Body of pancreas (tissue), 4 donors: ENCODE measurements at regions not wholly inside any gene's neighbourhood (a gene's known extent, or its start where the extent isn't known, plus 50 kb on each side); places are given as distances from the start of the nearest gene placed in this dataset.

Experiments used
- POLR2A ChIP-seq, 3 donors: fragments of 450-650 bp; IDR thresholded peaks; one replicate each; pipeline ENCODE4 v1.6.1; 2016; ENCODE audit warnings: antibody characterized with exemption in 3 of 3, mild to moderate bottlenecking in 2 of 3
- TF ChIP-seq, protein P1 (sequence below), 7 experiments: fragments of 450-650 bp in 4 of 7; fragments of 200-600 bp in 3 of 7; sonication (generic) in 3 of 7; IDR thresholded peaks; one replicate each; pipeline ENCODE4 v1.5.1; 2016 to 2019; ENCODE audit warnings: antibody characterized with exemption in 7 of 7

GRCh38 chr5:107321906-107322305 is 348.8 kb downstream of the EFNA5 start:
- TF ChIP-seq POLR2A (IDR thresholded peaks at IDR 0.05) = no peak
- TF ChIP-seq, protein P1, sequence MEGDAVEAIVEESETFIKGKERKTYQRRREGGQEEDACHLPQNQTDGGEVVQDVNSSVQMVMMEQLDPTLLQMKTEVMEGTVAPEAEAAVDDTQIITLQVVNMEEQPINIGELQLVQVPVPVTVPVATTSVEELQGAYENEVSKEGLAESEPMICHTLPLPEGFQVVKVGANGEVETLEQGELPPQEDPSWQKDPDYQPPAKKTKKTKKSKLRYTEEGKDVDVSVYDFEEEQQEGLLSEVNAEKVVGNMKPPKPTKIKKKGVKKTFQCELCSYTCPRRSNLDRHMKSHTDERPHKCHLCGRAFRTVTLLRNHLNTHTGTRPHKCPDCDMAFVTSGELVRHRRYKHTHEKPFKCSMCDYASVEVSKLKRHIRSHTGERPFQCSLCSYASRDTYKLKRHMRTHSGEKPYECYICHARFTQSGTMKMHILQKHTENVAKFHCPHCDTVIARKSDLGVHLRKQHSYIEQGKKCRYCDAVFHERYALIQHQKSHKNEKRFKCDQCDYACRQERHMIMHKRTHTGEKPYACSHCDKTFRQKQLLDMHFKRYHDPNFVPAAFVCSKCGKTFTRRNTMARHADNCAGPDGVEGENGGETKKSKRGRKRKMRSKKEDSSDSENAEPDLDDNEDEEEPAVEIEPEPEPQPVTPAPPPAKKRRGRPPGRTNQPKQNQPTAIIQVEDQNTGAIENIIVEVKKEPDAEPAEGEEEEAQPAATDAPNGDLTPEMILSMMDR (IDR thresholded peaks at IDR 0.05) = no peak
